GM04503 (cell line): ENCODE measurements at regions not wholly inside any gene's neighbourhood (a gene's known extent, or its start where the extent isn't known, plus 50 kb on each side); places are given as distances from the start of the nearest gene placed in this dataset.
"Not testable (repeated sequence)": the region's sequence is repeated elsewhere in the genome, so short reads cannot be mapped to it uniquely, and the experiment has no call there.

ENCODE experiments used
- DNase-seq: peaks from one replicate; pipeline ENCODE4 v3.0.0-alpha.2; 2012; ENCODE audit warnings: low read depth

DNA sequence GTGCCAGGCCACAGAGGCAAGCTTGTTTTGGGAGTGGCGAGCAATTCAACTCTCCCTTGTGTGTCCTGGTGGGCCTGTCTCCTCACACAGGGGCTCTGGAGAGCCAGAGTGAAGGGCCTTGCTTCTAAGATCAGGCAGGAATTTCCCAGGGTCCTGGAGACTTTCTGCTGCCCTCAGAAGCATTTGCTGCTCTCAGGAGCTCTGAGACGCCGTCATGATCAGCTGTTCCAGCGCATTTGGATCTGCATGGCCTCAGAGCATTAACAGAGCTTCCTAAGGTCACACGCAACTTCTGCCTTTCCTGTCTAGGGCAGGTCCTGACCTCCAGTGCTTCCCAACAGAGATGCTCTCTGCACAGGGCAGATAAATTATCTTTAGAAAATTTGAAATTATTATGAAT is 52.2 kb upstream of the C10orf90 start:
- DNase-seq: no peak

DNA sequence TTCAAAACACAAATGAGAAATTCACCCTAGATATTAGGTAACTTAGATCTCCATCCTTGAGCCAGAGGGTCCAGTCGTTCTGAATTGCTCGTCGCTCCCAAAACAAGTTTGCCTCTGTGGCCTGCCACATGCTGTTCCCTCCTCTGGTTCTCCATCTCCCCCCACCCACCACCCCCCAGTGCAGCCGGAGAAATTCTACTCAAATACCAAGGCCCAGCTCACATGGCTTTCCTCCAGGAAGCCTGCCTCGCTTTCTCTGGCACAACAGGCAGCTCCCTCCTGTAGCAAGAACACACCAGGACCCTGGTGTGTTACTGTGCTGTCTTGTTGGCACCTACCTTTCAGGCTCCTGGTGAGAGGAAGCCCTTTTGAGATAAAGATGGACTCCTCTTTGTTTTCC is 52.7 kb upstream of the C10orf90 start:
- DNase-seq: no peak

- no peak for DNase-seq
Observed at GRCh38 chr10:126729314-126729870, 58.9 kb upstream of the C10orf90 start.

GRCh38 chr10:126730856-126731609 is 60.5 kb upstream of the C10orf90 start:
- no peak for DNase-seq

GRCh38 chr10:126731610-126731990 is 61.1 kb upstream of the C10orf90 start:
- DNase-seq: no peak

DNA sequence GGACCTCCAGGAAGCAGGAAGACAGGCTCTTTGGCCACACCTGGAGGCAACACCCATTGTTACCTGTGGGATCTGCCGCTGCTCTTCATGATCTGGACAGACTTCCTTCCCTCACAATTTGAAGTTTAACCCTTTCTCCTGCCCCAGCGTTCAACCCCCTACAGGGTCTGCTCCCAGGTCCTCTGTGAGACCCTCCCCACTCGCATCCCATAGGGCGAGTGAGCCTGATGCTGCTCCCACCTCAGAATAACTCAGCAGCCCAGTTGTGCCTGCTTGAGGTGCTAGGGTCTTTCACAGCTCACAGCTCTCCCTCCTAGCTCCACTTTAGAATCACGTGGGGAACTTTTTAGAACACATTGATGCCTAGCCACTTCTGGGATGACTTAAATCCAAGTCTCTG is 61.8 kb upstream of the C10orf90 start:
- DNase-seq: no peak

- DNase-seq: no peak
Observed at GRCh38 chr10:126732868-126733267, 62.4 kb upstream of the C10orf90 start.

DNA sequence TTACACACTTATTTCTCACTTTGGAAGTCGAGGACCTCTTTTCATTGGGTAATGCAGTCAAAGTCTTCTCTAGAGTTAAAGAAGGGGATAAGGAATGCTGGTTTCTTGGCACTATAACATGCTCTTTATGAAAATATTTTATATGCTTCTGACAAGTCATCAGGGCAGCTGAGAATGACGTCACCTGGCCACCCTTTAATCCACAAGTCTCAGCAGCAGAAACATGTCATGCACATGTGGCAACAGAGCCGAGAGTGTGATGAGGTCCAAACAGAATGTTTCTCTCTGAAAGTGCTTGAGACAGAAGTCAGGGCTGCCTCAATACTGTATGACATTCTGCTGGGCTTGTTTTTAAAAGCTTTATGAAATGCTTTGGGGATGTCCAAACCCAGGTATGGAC is 63.5 kb upstream of the C10orf90 start:
- DNase-seq: no peak

- DNase-seq: no peak
Observed at GRCh38 chr10:126734967-126735366, 64.5 kb upstream of the C10orf90 start.

DNA sequence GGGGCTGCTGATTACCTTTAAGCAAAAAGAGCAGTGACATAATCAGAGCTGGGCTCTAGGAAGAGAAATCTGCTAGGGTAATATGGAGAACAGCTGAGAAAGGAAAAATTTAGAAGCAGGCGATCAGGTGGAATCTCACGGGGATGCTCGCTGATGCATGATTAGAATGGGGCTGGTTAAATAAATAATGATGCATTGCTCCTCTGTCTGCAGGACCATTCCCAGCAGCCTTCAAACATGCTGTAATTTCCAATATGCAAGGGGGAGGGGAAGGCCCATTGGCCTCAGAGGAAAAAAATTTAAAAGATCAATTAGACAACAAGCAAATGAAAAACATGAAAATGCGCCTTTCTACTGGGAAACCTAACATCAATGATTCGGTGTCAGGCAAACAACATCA is 65.6 kb upstream of the C10orf90 start:
- no peak for DNase-seq

GRCh38 chr10:126736727-126737126 is 66.2 kb upstream of the C10orf90 start:
- DNase-seq: no peak

GRCh38 chr10:126738001-126738400 is 67.5 kb upstream of the C10orf90 start:
- DNase-seq: no peak

- no peak for DNase-seq
Observed at GRCh38 chr10:126744571-126744970, 74.1 kb upstream of the C10orf90 start.

DNA sequence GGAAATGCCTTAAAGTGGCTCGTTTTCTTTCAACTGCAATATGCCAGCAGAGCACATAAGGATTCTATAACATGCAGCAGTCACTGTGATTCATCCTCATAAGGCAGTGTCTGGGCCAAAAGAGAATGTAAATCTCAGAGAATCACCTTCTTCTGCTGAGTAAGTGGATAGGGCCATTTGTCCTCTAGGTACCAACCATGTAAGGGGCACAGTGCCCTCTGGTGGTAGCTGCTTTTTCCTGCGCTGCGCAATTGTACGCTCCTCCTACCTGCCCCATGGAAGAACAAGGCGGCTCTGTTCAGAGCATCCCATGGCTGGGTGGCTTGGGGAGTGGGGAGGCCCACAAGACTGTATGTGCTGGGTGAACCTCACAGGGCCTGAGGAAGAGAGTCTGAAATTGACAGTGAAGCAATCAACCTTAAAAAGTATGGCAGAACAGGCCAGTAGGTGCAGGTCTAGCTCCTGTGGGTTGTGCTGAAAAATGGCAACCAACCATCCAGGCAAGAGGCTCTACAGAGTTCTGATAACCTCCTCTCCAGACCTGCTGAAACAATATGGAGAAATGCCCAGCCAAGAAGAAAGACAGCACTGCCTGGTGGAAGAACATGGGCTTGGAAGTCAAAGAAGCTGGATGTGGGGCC is 78.6 kb upstream of the C10orf90 start:
- peak; percentile 26 for DNase-seq

DNA sequence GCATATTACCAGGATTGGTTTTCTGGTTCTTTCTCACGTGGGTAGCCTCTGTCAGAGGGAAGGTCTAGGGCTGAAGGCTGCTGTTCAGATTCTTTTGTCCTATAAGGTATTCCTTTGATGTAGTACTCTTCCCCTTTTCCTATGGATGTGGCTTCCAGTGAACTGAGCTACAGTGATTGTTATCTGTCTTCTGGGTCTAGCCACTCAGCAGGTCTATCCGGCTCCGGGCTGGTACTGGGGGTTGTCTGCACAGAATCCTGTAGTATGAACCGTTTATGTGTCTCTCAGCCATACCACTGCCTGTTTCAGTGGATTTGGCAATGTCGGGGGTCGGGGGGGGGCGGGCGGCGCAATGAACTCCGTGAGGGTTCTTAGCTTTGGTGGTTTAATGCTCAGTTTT is 84.5 kb upstream of the C10orf90 start:
- no peak for DNase-seq

GRCh38 chr10:126758867-126759266 is 88.4 kb upstream of the C10orf90 start:
- DNase-seq: no peak

DNA sequence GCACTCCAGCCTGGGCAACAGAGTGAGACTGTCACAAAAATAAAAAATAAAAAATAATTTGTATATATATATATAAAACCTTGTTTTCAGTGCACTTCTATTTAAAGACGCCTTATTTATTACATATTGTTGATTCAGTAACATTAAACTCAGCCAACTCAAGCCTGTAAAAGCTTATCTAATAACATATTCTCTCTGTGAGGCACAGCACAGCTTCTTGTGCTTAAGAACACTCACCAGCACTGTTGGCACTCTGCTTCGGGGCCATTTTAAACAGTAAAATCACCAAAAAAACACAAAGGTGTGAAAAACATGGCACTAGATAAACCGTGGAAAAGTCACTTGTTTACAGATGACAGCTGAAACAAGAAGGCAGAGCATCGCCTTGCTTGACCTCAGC is 89.0 kb upstream of the C10orf90 start:
- no peak for DNase-seq

- not testable (repeated sequence) for DNase-seq
Observed at GRCh38 chr10:126766646-126767045, 96.2 kb upstream of the C10orf90 start.

DNA sequence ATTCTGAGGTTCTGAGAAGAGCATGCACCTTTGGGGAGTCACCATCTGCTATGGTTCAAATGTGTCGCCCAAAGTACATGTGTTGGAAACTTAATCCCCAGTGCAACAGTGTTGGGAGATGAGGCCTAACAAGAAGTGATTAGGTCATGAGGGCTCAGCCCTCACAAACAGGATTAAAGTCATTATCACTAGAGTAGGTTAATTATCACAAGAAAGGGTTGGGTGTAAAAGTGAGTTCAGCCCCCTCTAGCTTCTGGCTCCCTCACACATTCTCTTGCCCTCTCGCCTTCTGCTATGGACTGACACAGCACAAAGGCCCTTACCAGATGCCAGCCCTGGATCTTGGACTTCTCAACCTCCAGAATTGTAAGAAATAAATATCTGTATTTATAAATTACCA is 100.3 kb upstream of the C10orf90 start:
- DNase-seq: no peak

GRCh38 chr10:126776168-126776567 is 105.7 kb upstream of the C10orf90 start:
- no peak for DNase-seq

- no peak for DNase-seq
Observed at GRCh38 chr10:126777714-126778113, 107.2 kb upstream of the C10orf90 start.

- DNase-seq: no peak
Observed at GRCh38 chr10:126781450-126782216, 111.1 kb upstream of the C10orf90 start.
